MG63 (cell line): ENCODE measurements at regions not wholly inside any gene's neighbourhood (a gene's known extent, or its start where the extent isn't known, plus 50 kb on each side); places are given as distances from the start of the nearest gene placed in this dataset.
"Not testable (repeated sequence)": the region's sequence is repeated elsewhere in the genome, so short reads cannot be mapped to it uniquely, and the experiment has no call there.

Source experiments
- DNase-seq: peaks from one replicate; pipeline ENCODE4 v3.0.0-alpha.2; 2020
- H3K27me3 ChIP-seq: fragments of 250-450 bp; sonication (Bioruptor Pico); 2 replicates; pipeline ENCODE4 v1.5.1; 2020; ENCODE audit warnings: mild to moderate bottlenecking, moderate library complexity
- H3K36me3 ChIP-seq: fragments of 250-450 bp; sonication (Bioruptor Pico); 2 replicates; pipeline ENCODE4 v1.5.1; 2020; ENCODE audit warnings: mild to moderate bottlenecking, moderate library complexity
- H3K4me3 ChIP-seq: fragments of 250-450 bp; sonication (Bioruptor Pico); 2 replicates; pipeline ENCODE4 v1.5.1; 2020; ENCODE audit warnings: mild to moderate bottlenecking, moderate library complexity
- H3K9me3 ChIP-seq: fragments of 250-450 bp; sonication (Bioruptor Pico); 2 replicates; pipeline ENCODE4 v1.5.1; 2020; ENCODE audit warnings: mild to moderate bottlenecking, moderate library complexity

GRCh38 chr1:194935864-194936263 lies 1672.4 kb downstream of the KCNT2 start:
- no peaks in the 10 kb centered on the region for H3K9me3 ChIP-seq
- DNase-seq: no peak
- H3K4me3 ChIP-seq: no peak overlapping the region
- H3K36me3 ChIP-seq: no peaks in the 10 kb centered on the region
- no peaks in the 10 kb centered on the region for H3K27me3 ChIP-seq

GRCh38 chr1:194931166-194931565 lies 1677.1 kb downstream of the KCNT2 start:
- DNase-seq: no peak
- Histone ChIP-seq H3K27me3 (no peaks in the 10 kb centered on the region), H3K36me3 (no peaks in the 10 kb centered on the region)

GRCh38 chr1:194930132-194930531 lies 1678.1 kb downstream of the KCNT2 start:
- Histone ChIP-seq H3K27me3 (no peaks in the 10 kb centered on the region), H3K36me3 (no peaks in the 10 kb centered on the region), H3K9me3 (no peaks in the 10 kb centered on the region), H3K4me3 (no peak overlapping the region)
- no peak for DNase-seq

More at GRCh38 chr1:194931166-194931565, 1677.1 kb downstream of the KCNT2 start:
- H3K4me3 ChIP-seq: no peak overlapping the region
- no peaks in the 10 kb centered on the region for H3K9me3 ChIP-seq

GRCh38 chr1:194929357-194929756 lies 1678.9 kb downstream of the KCNT2 start:
- Histone ChIP-seq H3K4me3 (no peak overlapping the region), H3K9me3 (no peaks in the 10 kb centered on the region), H3K36me3 (no peaks in the 10 kb centered on the region), H3K27me3 (no peaks in the 10 kb centered on the region)
- no peak for DNase-seq

GRCh38 chr1:194919146-194919545 lies 1689.1 kb downstream of the KCNT2 start:
- DNase-seq: no peak
- Histone ChIP-seq H3K4me3 (no peak overlapping the region), H3K36me3 (no peaks in the 10 kb centered on the region), H3K27me3 (no peaks in the 10 kb centered on the region), H3K9me3 (no peaks in the 10 kb centered on the region)

- no peak for DNase-seq
- Histone ChIP-seq H3K27me3 (no peaks in the 10 kb centered on the region), H3K36me3 (no peaks in the 10 kb centered on the region), H3K4me3 (no peak overlapping the region), H3K9me3 (no peaks in the 10 kb centered on the region)
Measured at GRCh38 chr1:194917769-194918168, 1690.5 kb downstream of the KCNT2 start.

- H3K36me3 ChIP-seq: no peaks in the 10 kb centered on the region
- DNase-seq: no peak
- H3K9me3 ChIP-seq: no peaks in the 10 kb centered on the region
- no peak overlapping the region for H3K4me3 ChIP-seq
- H3K27me3 ChIP-seq: no peaks in the 10 kb centered on the region
Measured at GRCh38 chr1:194908643-194909042, 1699.6 kb downstream of the KCNT2 start.

- Histone ChIP-seq H3K27me3 (no peaks in the 10 kb centered on the region), H3K9me3 (peaks cover 2% of the 10 kb centered on the region; the same call in 1 of the 2 replicates), H3K36me3 (no peaks in the 10 kb centered on the region), H3K4me3 (no peak overlapping the region)
- no peak for DNase-seq
Measured at GRCh38 chr1:194903524-194903923, 1704.7 kb downstream of the KCNT2 start.

GRCh38 chr1:194889310-194889709 lies 1702.9 kb upstream of the B3GALT2 start:
- Histone ChIP-seq H3K9me3 (no peaks in the 10 kb centered on the region), H3K27me3 (no peaks in the 10 kb centered on the region), H3K4me3 (no peak overlapping the region), H3K36me3 (no peaks in the 10 kb centered on the region)
- DNase-seq: no peak

GRCh38 chr1:194870860-194871259 lies 1684.4 kb upstream of the B3GALT2 start:
- H3K27me3 ChIP-seq: no peaks in the 10 kb centered on the region
- no peaks in the 10 kb centered on the region for H3K9me3 ChIP-seq
- no peak overlapping the region for H3K4me3 ChIP-seq
- no peaks in the 10 kb centered on the region for H3K36me3 ChIP-seq
- no peak for DNase-seq

- Histone ChIP-seq H3K4me3 (no peak overlapping the region), H3K27me3 (no peaks in the 10 kb centered on the region), H3K36me3 (no peaks in the 10 kb centered on the region), H3K9me3 (no peaks in the 10 kb centered on the region)
- DNase-seq: no peak
Measured at GRCh38 chr1:194866153-194866552, 1679.7 kb upstream of the B3GALT2 start.

- DNase-seq: no peak
- no peaks in the 10 kb centered on the region for H3K9me3 ChIP-seq
- no peak overlapping the region for H3K4me3 ChIP-seq
- H3K36me3 ChIP-seq: no peaks in the 10 kb centered on the region
- no peaks in the 10 kb centered on the region for H3K27me3 ChIP-seq
Measured at GRCh38 chr1:194865383-194865782, 1679.0 kb upstream of the B3GALT2 start.

- DNase-seq: no peak
- no peaks in the 10 kb centered on the region for H3K27me3 ChIP-seq
- no peaks in the 10 kb centered on the region for H3K9me3 ChIP-seq
- no peaks in the 10 kb centered on the region for H3K36me3 ChIP-seq
- no peak overlapping the region for H3K4me3 ChIP-seq
Measured at GRCh38 chr1:194862129-194862528, 1675.7 kb upstream of the B3GALT2 start.

- Histone ChIP-seq H3K36me3 (no peaks in the 10 kb centered on the region), H3K9me3 (no peaks in the 10 kb centered on the region), H3K27me3 (no peaks in the 10 kb centered on the region), H3K4me3 (no peak overlapping the region)
- DNase-seq: no peak
Measured at GRCh38 chr1:194860248-194861201, 1674.1 kb upstream of the B3GALT2 start.

GRCh38 chr1:194859481-194860154 lies 1673.2 kb upstream of the B3GALT2 start:
- H3K36me3 ChIP-seq, DNase-seq, H3K27me3 ChIP-seq, H3K4me3 ChIP-seq, H3K9me3 ChIP-seq: not testable (repeated sequence)

- H3K27me3 ChIP-seq, H3K36me3 ChIP-seq, H3K9me3 ChIP-seq, H3K4me3 ChIP-seq, DNase-seq: not testable (repeated sequence)
Measured at GRCh38 chr1:194858811-194859480, 1672.5 kb upstream of the B3GALT2 start.

- H3K36me3 ChIP-seq: no peaks in the 10 kb centered on the region
- H3K27me3 ChIP-seq: no peaks in the 10 kb centered on the region
- H3K4me3 ChIP-seq: no peak overlapping the region
- no peak for DNase-seq
- no peaks in the 10 kb centered on the region for H3K9me3 ChIP-seq
Measured at GRCh38 chr1:194857413-194857812, 1671.0 kb upstream of the B3GALT2 start.
